Transverse colon (tissue), 4 donors: ENCODE measurements at regions not wholly inside any gene's neighbourhood (a gene's known extent, or its start where the extent isn't known, plus 50 kb on each side); places are given as distances from the start of the nearest gene placed in this dataset.
"Not testable (repeated sequence)": the region's sequence is repeated elsewhere in the genome, so short reads cannot be mapped to it uniquely, and the experiment has no call there.

Experiments used
- CTCF ChIP-seq, 5 experiments: fragments of 200-600 bp in 3 of 5; fragments of 450-650 bp in 2 of 5; sonication (generic) in 3 of 5; IDR thresholded peaks; 1 replicate in 2 of 5; 2 replicates in 3 of 5; pipeline ENCODE4 v1.5.1; 2016 to 2017; ENCODE audit warnings: antibody characterized with exemption in 5 of 5, inconsistent platforms in 3 of 5, mild to moderate bottlenecking in 2 of 5, moderate library complexity in 1 of 5
- EP300 ChIP-seq: sonication (generic); formaldehyde crosslinking; IDR thresholded peaks from one replicate; pipeline ENCODE4 v1.6.1; 2017; ENCODE audit warnings: antibody characterized with exemption, low read depth
- POLR2A ChIP-seq: fragments of 450-650 bp; IDR thresholded peaks from one replicate; pipeline ENCODE4 v1.6.1; 2016; ENCODE audit warnings: antibody characterized with exemption, mild to moderate bottlenecking, moderate library complexity
- POLR2AphosphoS5 ChIP-seq, 3 donors: sonication (generic); formaldehyde crosslinking; IDR thresholded peaks; one replicate each; pipeline ENCODE4 v1.6.1; 2016; ENCODE audit warnings: antibody characterized with exemption in 3 of 3

DNA sequence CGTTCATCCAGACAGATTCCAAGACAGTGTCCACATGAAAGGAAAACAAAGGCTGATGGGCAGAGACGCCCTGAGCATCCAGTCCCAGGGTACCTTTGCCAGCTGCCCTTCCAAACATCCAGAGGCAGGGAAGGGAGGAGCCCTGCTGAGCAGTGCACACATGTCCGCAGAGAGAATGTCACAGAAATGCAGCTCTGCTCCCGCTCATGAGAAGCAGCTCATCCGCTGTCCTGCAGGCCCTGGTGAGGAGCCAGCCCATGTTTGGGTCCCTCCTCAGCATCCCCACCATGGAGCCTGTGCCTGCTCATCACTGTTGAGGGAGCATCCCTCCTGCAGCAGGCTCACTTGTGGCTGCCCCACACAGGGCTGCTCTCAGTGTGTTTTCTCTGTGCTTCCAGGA, 484.7 kb downstream of the GOLGA6L6 start:
- not testable (repeated sequence) for TF ChIP-seq CTCF (IDR thresholded peaks at IDR 0.05); POLR2A; POLR2AphosphoS5 (IDR thresholded peaks at IDR 0.05); EP300
